Loucy (cell line): ENCODE measurements at regions not wholly inside any gene's neighbourhood (a gene's known extent, or its start where the extent isn't known, plus 50 kb on each side); places are given as distances from the start of the nearest gene placed in this dataset.

Experiments
- CTCF ChIP-seq: fragments of 200-600 bp; sonication (generic); conservative IDR thresholded peaks from 2 replicates; pipeline ENCODE4 v1.5.1; 2014; ENCODE audit warnings: mild to moderate bottlenecking, antibody characterized with exemption, low read length
- EZH2phosphoT487 ChIP-seq: fragments of 200-600 bp; IDR thresholded peaks from 2 replicates; pipeline ENCODE4 v1.6.1; 2018; ENCODE audit warnings: antibody characterized with exemption, mild to moderate bottlenecking, moderate library complexity, borderline replicate concordance

GRCh38 chr13:55106509-55106908 is 2034.2 kb upstream of the PRR20A start:
- TF ChIP-seq CTCF (no peak), EZH2phosphoT487 (no peak)
